HG02642 (cell line): ENCODE measurements at regions not wholly inside any gene's neighbourhood (a gene's known extent, or its start where the extent isn't known, plus 50 kb on each side); places are given as distances from the start of the nearest gene placed in this dataset.

Experiments used
- ATAC-seq: cut with Tn5 transposase; IDR thresholded peaks from one replicate; pipeline ENCODE4 v1.9.1; 2021; ENCODE audit warnings: mild to moderate bottlenecking; ENCODE audit not compliant: unreplicated experiment, poor library complexity

- ATAC-seq, result no peak
These were observed 210.6 kb upstream of the CDYL start for GRCh38 chr6:4565301-4566250.

- ATAC-seq, result no peak
These were observed 211.4 kb upstream of the CDYL start for GRCh38 chr6:4564801-4565271.

- ATAC-seq, result no peak
These were observed 212.3 kb upstream of the CDYL start for GRCh38 chr6:4563877-4564276.

GRCh38 chr6:4563156-4563555 is 213.0 kb upstream of the CDYL start:
- no peak for ATAC-seq

DNA sequence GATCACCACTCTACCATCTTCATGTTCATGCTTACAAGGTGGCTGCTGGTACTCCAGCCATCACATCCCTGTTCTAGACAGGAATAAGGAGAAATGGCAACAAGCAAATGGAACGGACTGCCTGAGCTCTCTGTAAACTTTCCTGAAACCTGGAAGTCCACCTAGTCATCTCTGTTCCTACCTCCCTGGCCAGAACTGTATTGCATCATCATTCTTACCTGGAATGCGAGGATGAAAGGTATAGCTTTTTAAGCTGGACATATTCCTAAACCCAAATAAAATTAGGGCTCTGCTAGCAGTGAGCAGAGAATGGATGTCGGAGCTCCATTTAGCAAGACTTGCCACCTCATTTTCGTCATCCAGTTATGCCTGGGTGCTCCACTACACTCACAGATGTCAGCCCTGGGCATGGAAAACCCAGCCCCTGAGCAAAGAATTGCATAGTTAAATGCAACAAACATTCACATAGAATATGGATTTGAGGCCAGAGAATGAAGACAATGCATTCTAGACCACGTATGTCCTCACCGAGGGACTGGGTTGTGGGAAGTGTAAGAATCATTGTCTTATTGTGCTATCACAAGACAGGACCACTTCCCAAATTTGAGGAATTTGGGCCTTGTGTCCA is 214.3 kb upstream of the CDYL start:
- ATAC-seq, result no peak

- ATAC-seq, result no peak
These were observed 215.1 kb upstream of the CDYL start for GRCh38 chr6:4561078-4561435.

DNA sequence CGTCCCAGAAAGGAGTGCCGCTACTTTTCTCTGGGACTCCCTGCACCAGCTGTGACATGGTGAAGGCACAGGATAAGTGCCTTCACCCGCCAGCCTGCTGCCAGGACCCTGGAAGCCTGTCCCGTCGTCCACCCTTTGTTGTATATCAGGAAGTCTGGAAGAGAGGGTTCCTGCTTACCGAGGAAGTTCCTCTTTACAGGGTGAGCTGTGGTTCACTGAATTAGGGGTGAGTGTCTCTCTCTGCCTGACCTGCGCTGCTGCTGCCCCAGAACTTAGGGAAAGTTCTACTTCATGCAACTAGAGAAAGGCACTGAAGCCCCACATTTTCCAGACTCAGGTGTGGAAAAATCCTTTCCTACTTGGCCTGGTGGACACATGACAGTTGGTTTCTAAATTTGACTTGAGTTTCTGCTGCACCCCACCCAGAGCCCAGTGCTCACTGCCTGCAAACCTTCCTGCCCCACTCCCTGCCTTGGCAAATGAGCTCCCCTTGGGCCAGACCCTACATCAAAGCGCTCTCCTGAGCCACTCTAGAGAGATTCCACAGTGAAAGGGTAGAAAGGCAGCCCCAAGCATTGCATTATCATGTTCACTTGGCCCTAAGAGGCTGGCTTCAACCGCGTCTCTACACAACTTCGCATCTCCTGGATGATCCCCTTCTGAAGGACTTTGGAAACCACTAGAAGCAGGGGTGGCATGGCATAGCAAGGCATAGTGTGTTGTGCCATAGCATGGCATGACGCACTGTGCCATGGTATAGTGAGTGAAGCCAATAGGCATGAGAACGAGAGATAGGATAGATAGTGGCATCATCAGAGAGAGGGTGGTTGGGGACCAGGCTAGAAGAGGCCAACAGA is 215.8 kb upstream of the CDYL start:
- ATAC-seq, result no peak

DNA sequence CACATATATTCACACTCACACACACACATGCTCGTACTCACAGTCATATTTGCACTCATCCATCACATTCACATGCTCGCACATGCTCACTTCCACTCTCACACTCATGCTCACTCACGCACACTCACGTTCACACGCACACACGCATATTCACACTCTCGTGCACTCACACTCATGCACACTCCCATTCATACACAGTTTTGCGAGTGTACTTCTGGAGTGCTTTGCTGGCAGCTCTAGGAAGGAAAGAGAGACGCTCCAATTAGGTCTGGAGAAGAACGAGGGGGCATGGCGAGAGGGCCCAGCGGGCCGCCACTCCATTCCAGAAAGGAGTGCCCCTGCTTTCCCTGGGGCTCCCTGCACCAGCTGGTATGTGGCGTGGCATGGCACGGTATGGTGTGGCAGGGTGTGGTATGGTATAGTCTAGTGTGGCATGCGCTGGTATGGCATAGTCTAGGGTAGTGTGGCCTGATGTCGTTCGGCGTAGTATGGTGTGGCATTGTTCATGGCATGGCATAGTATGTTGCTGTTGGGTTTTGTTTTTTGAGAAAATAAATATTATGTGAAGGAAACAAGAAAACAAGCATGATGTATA is 216.8 kb upstream of the CDYL start:
- ATAC-seq, result no peak

DNA sequence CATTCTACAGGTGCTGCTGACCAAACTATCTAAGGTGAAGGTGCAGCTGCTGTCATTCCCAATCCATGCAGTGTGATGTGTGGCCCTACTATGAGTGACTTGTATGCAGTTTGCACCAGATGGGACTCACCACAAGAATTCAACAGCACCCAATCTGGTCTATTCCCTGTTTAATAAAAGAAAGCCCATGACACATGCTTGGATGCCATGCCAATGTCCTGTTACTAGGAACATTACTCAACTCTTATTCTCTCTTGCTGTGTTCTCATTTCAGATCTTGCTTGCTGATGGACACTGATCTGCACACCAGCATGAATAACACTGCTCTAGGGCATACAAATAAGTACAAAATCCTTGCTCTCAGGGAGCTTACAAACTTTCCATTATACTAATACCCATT is 221.6 kb upstream of the CDYL start:
- no peak for ATAC-seq

DNA sequence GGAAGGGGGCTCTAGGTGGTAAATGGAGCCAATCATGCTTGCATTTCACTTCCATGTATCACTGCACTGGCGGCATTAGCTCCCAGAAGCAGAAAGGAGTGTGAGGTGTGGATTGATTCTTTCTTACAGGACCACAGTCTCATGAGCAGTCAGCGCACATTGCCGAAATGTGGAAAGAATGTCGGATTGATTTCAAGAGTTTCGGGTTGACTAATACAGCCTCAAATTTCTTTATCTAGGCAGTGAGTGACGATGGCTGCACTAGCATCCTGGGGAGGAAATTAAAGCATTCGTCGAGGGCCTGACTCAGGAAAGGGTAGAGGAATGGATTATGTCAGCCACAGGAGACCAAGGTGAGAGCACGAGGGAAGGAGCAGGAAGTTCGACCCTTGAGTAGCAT is 222.8 kb upstream of the CDYL start:
- no peak for ATAC-seq

- ATAC-seq, result no peak
These were observed 226.0 kb upstream of the CDYL start for GRCh38 chr6:4550227-4550597.

- no peak for ATAC-seq
These were observed 226.5 kb upstream of the CDYL start for GRCh38 chr6:4549556-4550226.

DNA sequence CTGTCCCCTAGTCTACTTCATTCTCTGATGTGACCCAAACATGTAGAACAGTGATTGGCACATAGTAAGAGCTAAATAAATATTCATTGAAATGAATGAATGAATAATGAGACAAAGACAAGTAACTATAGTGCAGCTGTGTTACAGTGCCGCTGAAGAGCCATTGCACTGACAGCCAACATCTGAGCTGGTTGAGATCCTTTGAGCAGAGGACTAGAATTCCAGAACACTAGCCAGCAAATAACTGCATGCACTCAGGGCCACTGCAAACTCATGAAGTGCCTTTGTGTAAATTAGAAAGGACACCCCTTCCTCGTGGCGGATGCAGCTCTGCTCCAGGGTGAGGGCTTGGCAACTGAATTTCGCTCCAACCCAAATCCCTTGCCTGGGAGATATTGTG is 230.3 kb upstream of the CDYL start:
- no peak for ATAC-seq

GRCh38 chr6:4543596-4543995 is 232.6 kb upstream of the CDYL start:
- no peak for ATAC-seq

GRCh38 chr6:4533576-4533975 is 242.6 kb upstream of the CDYL start:
- ATAC-seq, result no peak

GRCh38 chr6:4531406-4531805 is 244.8 kb upstream of the CDYL start:
- ATAC-seq, result no peak

- no peak for ATAC-seq
These were observed 253.8 kb upstream of the CDYL start for GRCh38 chr6:4522453-4522852.

DNA sequence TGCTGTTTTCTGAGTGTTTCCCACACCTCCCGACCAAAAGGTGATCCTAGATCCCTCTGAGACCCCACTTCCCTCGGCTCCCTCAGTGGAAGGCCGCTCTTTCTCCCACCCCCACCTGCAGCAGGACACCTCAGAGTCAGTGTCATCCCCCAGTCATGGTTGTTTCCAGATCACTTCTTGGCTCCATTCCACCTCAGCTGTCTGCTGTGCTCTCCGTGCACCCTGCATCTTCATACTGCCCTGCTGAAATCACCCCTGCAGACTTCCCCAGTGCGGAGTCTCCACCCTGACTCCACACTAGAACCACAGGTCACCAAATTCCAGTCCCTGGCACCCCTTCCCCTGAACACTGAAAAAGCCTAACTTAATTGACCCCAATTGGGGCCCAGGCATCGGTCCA is 255.1 kb upstream of the CDYL start:
- no peak for ATAC-seq

- no peak for ATAC-seq
These were observed 257.7 kb upstream of the CDYL start for GRCh38 chr6:4518506-4518905.

DNA sequence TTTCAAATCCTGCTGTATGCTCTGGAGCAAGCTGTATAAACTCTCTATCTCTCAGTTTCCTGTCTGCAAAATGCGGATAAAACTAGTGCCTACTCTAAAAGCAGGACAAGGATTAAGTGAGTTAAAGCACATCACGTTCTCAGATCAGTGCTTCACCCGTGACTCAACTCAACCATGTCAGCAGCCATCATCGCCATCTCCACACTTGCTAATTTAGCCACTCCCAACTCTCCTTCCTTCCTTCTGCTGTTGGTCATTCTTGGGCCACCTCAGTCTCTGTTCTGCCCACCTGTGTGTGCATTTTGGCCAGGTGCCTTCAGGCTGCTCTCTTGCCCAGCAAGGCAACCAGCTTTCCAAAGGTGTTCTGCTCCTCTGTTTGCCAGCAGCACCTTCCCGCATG is 260.0 kb upstream of the CDYL start:
- no peak for ATAC-seq
